ENCODE measurements at regions not wholly inside any gene's neighbourhood (a gene's known extent, or its start where the extent isn't known, plus 50 kb on each side); places are given as distances from the start of the nearest gene placed in this dataset.

DNA sequence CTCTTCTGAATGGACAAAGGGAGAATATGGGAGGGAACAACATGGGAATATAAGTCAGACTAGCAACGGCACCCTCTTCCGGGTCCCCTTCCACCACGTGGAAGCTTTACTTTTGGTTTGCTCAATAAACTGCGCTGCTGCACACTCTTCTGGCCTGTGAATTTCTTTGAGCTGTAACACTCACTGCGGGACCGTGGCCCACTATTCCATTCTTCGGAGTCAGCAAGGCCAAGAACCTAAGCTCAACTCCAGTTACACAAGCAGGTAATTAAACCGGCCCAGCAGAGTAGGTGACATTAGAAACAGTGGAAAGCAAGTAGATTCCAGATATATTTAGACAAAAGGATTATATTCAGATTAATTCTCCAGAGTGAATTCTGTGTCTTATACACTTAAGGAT is 697.4 kb upstream of the NXPH2 start:
- intact Hi-C loops (cut with DNase I), result no loop called here
- 86 to 90% methylated on average over 8 of the region's 8 CpGs for WGBS, 2 donors
- no peak for FAIRE-seq
- no peak for ATAC-seq
- H3K27ac ChIP-seq, result no peak overlapping the region
- TF ChIP-seq, protein P1, sequence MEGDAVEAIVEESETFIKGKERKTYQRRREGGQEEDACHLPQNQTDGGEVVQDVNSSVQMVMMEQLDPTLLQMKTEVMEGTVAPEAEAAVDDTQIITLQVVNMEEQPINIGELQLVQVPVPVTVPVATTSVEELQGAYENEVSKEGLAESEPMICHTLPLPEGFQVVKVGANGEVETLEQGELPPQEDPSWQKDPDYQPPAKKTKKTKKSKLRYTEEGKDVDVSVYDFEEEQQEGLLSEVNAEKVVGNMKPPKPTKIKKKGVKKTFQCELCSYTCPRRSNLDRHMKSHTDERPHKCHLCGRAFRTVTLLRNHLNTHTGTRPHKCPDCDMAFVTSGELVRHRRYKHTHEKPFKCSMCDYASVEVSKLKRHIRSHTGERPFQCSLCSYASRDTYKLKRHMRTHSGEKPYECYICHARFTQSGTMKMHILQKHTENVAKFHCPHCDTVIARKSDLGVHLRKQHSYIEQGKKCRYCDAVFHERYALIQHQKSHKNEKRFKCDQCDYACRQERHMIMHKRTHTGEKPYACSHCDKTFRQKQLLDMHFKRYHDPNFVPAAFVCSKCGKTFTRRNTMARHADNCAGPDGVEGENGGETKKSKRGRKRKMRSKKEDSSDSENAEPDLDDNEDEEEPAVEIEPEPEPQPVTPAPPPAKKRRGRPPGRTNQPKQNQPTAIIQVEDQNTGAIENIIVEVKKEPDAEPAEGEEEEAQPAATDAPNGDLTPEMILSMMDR (IDR thresholded peaks at IDR 0.05), result no peak
- no peaks in the 10 kb centered on the region for H3K27me3 ChIP-seq
- H3K9me3 ChIP-seq, result no peaks in the 10 kb centered on the region
- H3K4me1 ChIP-seq, result no peaks in the 10 kb centered on the region
- H3K36me3 ChIP-seq, result no peaks in the 10 kb centered on the region
- no peak for DNase-seq
- H3K4me3 ChIP-seq, result no peak overlapping the region

- intact Hi-C loops (cut with DNase I), result no loop called here
- Histone ChIP-seq H3K27ac (no peak overlapping the region), H3K4me3 (no peak overlapping the region), H3K27me3 (no peaks in the 10 kb centered on the region), H3K36me3 (no peaks in the 10 kb centered on the region), H3K4me1 (no peaks in the 10 kb centered on the region), H3K9me3 (no peaks in the 10 kb centered on the region)
- 60 to 69% methylated on average over 1 of the region's 1 CpG for WGBS, 2 donors
- no peak for ATAC-seq
- TF ChIP-seq, protein P1 (IDR thresholded peaks at IDR 0.05), result no peak
- no peak for DNase-seq
- no peak for FAIRE-seq
Observed at GRCh38 chr2:139469985-139470384, 689.8 kb upstream of the NXPH2 start.

- FAIRE-seq (no peak), ATAC-seq (no peak), DNase-seq (no peak)
- Histone ChIP-seq H3K4me1 (no peaks in the 10 kb centered on the region), H3K36me3 (no peaks in the 10 kb centered on the region), H3K27ac (no peak overlapping the region), H3K9me3 (no peaks in the 10 kb centered on the region), H3K4me3 (no peak overlapping the region), H3K27me3 (no peaks in the 10 kb centered on the region)
- intact Hi-C loops (cut with DNase I), result no loop called here
- TF ChIP-seq, protein P1 (IDR thresholded peaks at IDR 0.05), result no peak
- 47 to 55% methylated on average over 4 of the region's 4 CpGs for WGBS, 2 donors
Observed at GRCh38 chr2:139465789-139466188, 685.6 kb upstream of the NXPH2 start.

DNA sequence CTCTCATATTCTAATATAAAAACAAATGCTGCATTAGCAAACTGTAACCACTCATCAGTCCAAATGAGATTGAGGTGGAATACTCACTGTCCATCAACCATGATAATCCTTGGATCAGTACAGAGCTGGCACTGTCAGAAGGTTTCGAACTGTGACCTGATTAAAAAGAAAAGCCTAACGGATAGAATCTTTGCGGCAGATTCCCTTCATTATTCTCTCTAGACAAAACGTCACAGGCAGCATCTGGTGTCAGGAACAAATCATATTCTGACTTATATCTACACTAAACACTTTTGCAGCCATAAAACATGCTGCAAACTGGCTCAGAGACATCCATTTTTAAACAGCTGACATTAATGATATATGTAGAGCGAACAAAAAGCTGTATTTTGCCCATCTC is 677.7 kb upstream of the NXPH2 start:
- FAIRE-seq, result no peak

DNA sequence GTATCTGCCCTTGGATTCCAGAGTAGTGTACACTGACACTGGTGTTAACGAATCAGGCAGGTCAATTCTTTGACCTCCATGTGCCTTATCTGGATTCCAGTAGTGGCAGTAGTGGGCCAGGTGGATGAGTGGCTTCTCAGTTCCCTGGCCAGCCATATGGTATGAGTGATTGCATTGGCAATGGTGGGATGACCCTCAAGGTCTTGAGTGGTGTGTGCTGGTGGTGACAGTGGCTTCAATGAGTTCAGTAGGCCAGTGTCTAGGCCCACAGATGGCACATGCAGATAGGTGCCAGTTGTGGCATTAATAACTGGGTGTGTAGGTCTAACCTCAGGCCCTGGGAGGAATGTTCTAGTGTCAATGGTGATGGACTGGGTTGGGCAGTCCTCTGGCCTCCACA is 674.1 kb upstream of the NXPH2 start:
- H3K27me3 ChIP-seq, result no peaks in the 10 kb centered on the region
- H3K4me1 ChIP-seq, result no peaks in the 10 kb centered on the region
- TF ChIP-seq, protein P1 (IDR thresholded peaks at IDR 0.05), result no peak
- no peaks in the 10 kb centered on the region for H3K36me3 ChIP-seq
- DNase-seq (no peak), ATAC-seq (no peak), FAIRE-seq (no peak)
- peaks cover 0 to 3% (median 0%) of the 10 kb centered on the region in 4 donors for H3K9me3 ChIP-seq
- intact Hi-C loops (cut with DNase I), result no loop called here
- 39 to 40% methylated on average over 1 of the region's 1 CpG for WGBS, 2 donors
- no peak overlapping the region for H3K27ac ChIP-seq
- H3K4me3 ChIP-seq, result no peak overlapping the region

More for the DNA sequence above, 677.7 kb upstream of the NXPH2 start:
- DNase-seq, result no peak
- Histone ChIP-seq H3K9me3 (peaks cover 0 to 3% (median 0%) of the 10 kb centered on the region in 4 donors), H3K27me3 (no peaks in the 10 kb centered on the region), H3K27ac (no peak overlapping the region), H3K4me1 (no peaks in the 10 kb centered on the region), H3K4me3 (no peak overlapping the region), H3K36me3 (no peaks in the 10 kb centered on the region)
- TF ChIP-seq, protein P1 (IDR thresholded peaks at IDR 0.05), result no peak
- no peak for ATAC-seq
- 54 to 65% methylated on average over 5 of the region's 5 CpGs for WGBS, 2 donors
- intact Hi-C loops (cut with DNase I), result no loop called here

All from pancreas (tissue), 10 donors.